Hindlimb muscle (tissue), 1 donor: ENCODE measurements at regions not wholly inside any gene's neighbourhood (a gene's known extent, or its start where the extent isn't known, plus 50 kb on each side); places are given as distances from the start of the nearest gene placed in this dataset.
"Not testable (repeated sequence)": the region's sequence is repeated elsewhere in the genome, so short reads cannot be mapped to it uniquely, and the experiment has no call there.

Source experiments
- DNase-seq: peaks from one replicate; pipeline ENCODE4 v3.0.0-alpha.2; 2013

DNA sequence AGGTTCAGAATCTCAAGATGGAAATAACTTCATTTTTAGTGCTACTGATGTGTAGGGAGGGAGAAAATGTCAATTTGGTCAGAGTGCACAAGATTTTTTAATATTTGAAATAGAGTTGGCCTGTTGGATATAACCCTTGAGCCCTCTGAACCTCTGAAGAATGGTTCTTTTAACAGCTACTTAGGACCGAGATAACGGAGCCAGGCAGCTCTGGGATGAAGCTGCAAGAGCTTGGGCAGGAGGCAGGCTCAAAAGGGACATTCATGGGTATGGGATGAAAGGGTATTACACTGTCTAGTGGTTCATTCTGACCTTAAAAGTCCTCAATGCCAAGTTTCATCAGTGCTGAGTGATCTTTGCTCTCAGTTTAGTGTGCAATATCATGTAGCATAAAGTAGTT, 111.4 kb upstream of the CPHXL start:
- no peak for DNase-seq

DNA sequence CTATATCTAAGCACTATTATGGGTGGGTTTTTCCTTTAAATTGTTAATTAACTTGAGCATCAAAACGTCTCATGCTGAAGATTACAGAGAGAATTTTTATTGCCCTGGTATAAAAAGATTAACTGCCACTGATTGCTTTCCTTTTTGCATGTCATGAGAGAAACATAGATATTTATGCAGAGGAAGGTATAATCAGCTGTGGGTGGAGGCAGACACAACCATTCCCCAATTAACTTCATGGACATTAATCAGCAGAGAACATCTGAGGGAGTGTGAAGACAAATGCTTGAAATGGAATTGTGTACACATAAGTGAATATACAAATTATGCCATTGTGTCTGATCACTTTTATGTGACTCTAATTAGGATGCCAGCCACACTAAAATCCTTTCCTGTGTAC, 115.2 kb upstream of the CPHXL start:
- no peak for DNase-seq

GRCh38 chr16:75847172-75847571, 120.9 kb upstream of the CPHXL start:
- no peak for DNase-seq

DNA sequence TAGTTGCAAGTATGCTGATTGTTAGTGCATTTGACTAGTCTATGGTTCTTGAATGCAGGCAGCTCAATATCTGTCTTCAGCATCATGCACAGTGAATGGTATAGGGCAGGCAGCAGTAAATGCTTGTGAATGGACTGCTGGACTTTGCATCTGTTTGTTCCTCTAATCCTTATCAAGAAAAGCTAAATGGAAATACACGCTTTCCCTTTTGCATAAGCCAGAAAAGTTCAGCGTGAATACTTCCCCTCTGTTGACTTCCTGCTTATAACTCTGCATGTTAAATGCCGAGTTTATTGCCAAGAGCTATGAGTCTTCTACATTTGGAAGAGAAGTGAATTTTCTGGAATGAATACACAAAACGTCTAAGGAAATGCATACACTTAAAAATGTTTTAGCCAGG, 127.9 kb upstream of the CPHXL start:
- DNase-seq = peak; percentile 13

DNA sequence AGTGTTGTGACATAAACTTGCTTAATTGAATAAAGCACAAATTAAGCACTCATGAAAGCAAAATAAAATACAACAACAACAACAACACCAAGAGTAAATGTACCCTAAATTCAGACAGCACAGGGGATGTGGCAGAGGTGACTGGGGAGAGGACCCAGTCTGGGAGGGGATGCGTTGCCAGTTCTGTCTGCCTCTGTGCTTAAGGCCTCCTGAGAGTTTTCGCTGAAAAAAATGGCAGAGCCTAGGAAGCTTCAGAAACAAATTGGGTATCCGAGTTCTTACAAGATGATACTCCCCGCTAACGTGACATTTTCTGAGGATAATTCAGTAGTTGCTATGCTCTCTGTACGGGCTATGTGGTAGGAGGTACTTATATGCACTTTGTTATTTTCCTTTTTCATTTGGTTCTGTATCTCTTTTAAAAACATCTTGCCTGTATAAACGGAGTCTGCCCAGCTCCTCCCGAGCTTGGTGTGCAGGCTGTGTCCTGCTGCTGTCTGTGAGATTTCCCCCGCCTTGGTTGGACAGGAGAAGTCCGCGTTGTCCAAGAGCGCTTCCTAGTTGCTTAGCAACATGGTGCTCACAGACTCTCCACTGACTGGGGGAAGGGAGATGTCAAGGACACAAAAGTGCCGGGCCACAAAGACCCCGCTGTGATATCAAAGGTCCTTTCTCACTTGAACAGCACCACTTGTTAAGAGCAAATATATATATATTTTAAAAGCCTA, 134.2 kb upstream of the CPHXL start:
- peak; percentile 45 for DNase-seq

GRCh38 chr16:75861311-75862097, 135.2 kb upstream of the CPHXL start:
- DNase-seq = no peak

- DNase-seq = no peak
Observed at GRCh38 chr16:75862098-75862386, 135.8 kb upstream of the CPHXL start.

- no peak for DNase-seq
Observed at GRCh38 chr16:75864243-75864642, 138.0 kb upstream of the CPHXL start.

GRCh38 chr16:75865736-75866135, 139.4 kb upstream of the CPHXL start:
- DNase-seq = peak; percentile 7

GRCh38 chr16:75868636-75869632, 142.6 kb upstream of the CPHXL start:
- DNase-seq = no peak

GRCh38 chr16:75881280-75881679, 155.0 kb upstream of the CPHXL start:
- not testable (repeated sequence) for DNase-seq

- DNase-seq = no peak
Observed at GRCh38 chr16:75899163-75899562, 172.9 kb upstream of the CPHXL start.

DNA sequence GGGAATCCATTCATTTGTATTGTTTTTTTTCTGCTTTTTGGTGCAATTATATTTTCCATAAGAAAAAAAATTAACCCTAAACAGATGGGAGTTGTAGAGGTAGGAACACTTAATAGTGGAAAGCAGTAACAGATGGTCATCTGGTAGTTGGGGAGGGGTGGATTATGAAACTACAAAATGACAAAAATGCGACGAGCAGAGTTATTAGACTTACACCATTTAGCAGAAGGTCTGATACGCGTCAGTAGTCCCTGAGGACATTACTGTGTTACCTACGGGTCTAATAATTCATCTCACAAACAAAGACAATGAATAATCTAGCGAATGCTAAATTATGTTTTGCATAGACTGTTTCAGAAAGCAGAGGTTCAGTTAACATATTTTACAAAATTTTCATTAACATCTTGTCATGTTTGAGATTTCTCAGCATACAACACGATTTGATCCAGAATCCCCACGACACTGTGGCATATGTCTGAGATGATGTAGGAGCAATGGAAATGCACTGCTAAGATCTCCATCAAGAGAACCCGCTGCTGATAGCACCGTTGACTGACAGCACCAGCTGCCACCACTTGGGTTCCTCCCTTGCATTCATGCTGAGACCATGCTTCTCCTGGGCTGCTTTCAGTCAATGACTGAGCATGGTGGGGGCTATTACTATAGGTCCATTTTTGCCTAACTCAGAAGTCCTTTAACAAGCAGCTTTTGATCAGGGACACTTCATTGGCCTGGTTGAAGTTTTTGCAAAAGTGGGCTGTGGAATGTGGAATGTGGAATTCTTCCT, 182.2 kb upstream of the CPHXL start:
- DNase-seq = no peak

DNA sequence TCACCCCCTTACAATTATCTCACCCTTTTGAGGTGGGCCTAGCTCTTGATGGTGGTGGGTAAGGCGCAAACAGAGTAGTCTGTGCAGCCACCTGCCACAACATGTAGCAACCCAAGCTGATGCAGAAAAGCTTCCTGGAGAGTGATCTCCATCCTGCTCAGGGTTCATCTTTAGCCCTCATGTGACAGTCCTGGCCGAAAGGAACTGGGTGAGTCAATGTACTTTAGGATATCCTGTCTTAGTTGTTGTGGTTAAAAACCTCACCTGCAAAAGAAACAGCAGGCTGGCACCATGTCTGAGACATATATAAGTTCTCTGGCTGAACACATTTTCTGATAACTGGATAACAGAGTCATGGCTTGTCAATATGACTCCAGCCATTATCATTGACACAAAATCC, 183.5 kb upstream of the CPHXL start:
- DNase-seq = no peak

DNA sequence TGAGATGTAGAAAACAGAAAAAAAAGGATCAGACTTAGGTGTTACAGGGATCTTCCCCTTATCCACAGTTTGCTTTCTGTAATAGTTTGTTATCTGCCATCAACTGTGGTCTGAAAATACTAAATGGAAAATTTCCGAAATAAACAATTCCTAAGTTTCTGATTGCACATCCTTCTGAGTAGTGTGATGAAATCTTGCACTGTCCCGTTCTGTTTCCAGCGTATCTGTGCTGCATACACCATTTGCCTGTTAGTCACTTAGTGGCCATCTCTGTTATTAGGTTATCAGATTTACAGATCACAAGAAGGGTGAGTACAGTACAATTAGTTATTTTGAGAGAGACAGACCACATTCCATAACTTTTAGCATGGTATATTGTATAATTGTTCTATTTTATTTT, 185.6 kb upstream of the CPHXL start:
- no peak for DNase-seq

- DNase-seq = no peak
Observed at GRCh38 chr16:75913958-75914357, 187.7 kb upstream of the CPHXL start.

- DNase-seq = no peak
Observed at GRCh38 chr16:75916451-75916850, 190.2 kb upstream of the CPHXL start.

GRCh38 chr16:75918109-75918508, 191.8 kb upstream of the CPHXL start:
- no peak for DNase-seq

DNA sequence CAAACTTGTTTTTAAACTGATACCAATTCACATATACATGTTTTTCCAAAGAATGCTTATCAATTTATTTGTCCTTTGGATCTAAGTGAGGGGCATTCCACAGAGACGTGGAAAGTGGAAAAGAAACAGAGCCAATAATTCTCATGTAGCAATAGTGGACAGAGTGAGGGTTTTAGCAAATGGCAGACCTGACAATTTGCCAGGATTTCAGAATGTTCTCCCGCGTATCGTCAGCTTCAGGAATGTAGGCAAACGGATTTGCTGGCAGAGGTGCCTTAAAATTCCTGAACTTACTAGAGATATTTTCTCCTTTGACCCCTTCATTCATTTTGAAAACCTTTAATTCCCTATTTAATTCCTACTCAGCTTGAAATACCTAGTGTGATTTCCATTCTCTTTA, 193.4 kb upstream of the CPHXL start:
- no peak for DNase-seq

GRCh38 chr16:75921281-75921680, 195.0 kb upstream of the CPHXL start:
- no peak for DNase-seq

DNA sequence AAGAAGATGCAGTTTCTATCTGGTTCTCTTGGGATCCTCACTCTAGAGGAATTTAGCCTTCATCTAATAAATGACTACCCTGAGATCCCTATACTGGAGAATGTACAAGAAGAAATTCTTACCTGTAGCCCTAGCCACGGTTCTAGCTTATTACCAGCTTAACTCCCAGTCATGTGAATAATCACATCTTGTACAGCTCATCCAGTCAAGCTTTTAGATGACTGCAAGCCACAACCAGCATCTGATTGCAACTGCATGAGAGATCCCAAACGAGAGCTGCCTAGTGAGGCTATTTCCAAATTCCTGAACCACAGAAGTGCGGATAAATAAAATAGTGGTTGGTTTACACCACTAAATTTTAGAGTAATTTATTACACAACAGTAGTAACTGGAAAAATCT, 196.0 kb upstream of the CPHXL start:
- DNase-seq = no peak

- no peak for DNase-seq
Observed at GRCh38 chr16:75924397-75924796, 198.1 kb upstream of the CPHXL start.
